Smooth muscle cell (in vitro differentiated cells): ENCODE measurements at regions not wholly inside any gene's neighbourhood (a gene's known extent, or its start where the extent isn't known, plus 50 kb on each side); places are given as distances from the start of the nearest gene placed in this dataset.

Experiments
- DNase-seq: peaks from one replicate; lab custom pipeline; 2025; ENCODE audit not compliant: unreplicated experiment; lab: John Stamatoyannopoulos, UW
- H2AFZ ChIP-seq: fragments of 200-600 bp; sonication (generic); 2 replicates; pipeline ENCODE4 v1.6.0; 2016; ENCODE audit warnings: antibody characterized with exemption, low read depth, mild to moderate bottlenecking
- H3F3A ChIP-seq: fragments of 200-600 bp; sonication (generic); 2 replicates; pipeline ENCODE4 v1.6.0; 2017; ENCODE audit warnings: antibody characterized with exemption, low read depth
- H3K27ac ChIP-seq: fragments of 200-600 bp; sonication (generic); 2 replicates; pipeline ENCODE4 v1.5.1; 2016; ENCODE audit warnings: low read depth, mild to moderate bottlenecking
- H3K27me3 ChIP-seq: fragments of 200-600 bp; sonication (generic); 2 replicates; pipeline ENCODE4 v1.6.1; 2016; ENCODE audit warnings: low read depth, mild to moderate bottlenecking
- H3K36me3 ChIP-seq: fragments of 200-600 bp; sonication (generic); 2 replicates; pipeline ENCODE4 v1.5.1; 2016; ENCODE audit warnings: low read depth
- H3K4me1 ChIP-seq: fragments of 200-600 bp; sonication (generic); 2 replicates; pipeline ENCODE4 v1.5.1; 2016; ENCODE audit warnings: low read depth
- H3K4me2 ChIP-seq: fragments of 200-600 bp; sonication (generic); 2 replicates; pipeline ENCODE4 v1.6.0; 2016; ENCODE audit warnings: mild to moderate bottlenecking
- H3K4me3 ChIP-seq: fragments of 200-600 bp; sonication (generic); 2 replicates; pipeline ENCODE4 v1.5.1; 2016; ENCODE audit warnings: mild to moderate bottlenecking
- H3K79me2 ChIP-seq: fragments of 200-600 bp; sonication (generic); 2 replicates; pipeline ENCODE4 v1.6.0; 2016; ENCODE audit warnings: low read depth, mild to moderate bottlenecking
- H3K9ac ChIP-seq: fragments of 200-600 bp; sonication (generic); 2 replicates; pipeline ENCODE4 v1.6.0; 2016; ENCODE audit warnings: low read depth
- H3K9me3 ChIP-seq: fragments of 200-600 bp; sonication (generic); replicated peaks from 2 replicates; pipeline ENCODE4 v1.5.1; 2016; ENCODE audit warnings: low read depth
- H4K20me1 ChIP-seq: fragments of 200-600 bp; sonication (generic); 2 replicates; pipeline ENCODE4 v1.6.0; 2016; ENCODE audit warnings: low read depth
- CTCF ChIP-seq: fragments of 200-600 bp; sonication (generic); IDR thresholded peaks from 2 replicates; pipeline ENCODE4 v1.5.1; 2017; ENCODE audit warnings: borderline replicate concordance, mild to moderate bottlenecking, antibody characterized with exemption; ENCODE audit not compliant: insufficient read depth, poor library complexity, severe bottlenecking
- WGBS: methylation state at CpG from one replicate; pipeline ENCODE4 v1.1.7; 2016; ENCODE audit warnings: low lambda C conversion rate; 5-methylcytosine and 5-hydroxymethylcytosine counted together

DNA sequence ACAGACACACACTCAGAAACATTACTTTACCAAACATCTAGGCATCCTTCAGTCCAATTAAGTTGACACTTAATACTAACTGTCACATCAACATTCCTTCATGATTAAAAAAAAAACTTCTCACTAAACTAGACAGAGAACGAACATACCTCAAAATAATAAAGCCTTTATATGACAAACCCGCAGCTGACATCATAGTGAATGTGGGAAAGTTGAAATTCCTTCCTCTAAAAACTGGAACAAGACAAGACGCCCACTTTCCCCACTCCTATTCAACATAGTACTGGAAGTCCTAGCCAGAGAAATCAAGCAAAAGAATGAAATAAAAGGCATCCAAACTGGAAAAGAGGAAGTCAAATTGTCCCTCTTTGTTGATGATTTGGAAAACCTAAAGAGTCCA is 96.9 kb upstream of the PPP1R9A start:
- no peaks in the 10 kb centered on the region for H3K27me3 ChIP-seq
- DNase-seq: no peak
- no peak overlapping the region for H3K4me2 ChIP-seq

GRCh38 chr7:94813917-94814316 is 93.5 kb upstream of the PPP1R9A start:
- H3F3A ChIP-seq: no peaks in the 10 kb centered on the region
- no peak overlapping the region for H3K27ac ChIP-seq
- H3K79me2 ChIP-seq: no peaks in the 10 kb centered on the region
- peaks cover 3% of the 10 kb centered on the region for H3K9me3 ChIP-seq
- H3K9ac ChIP-seq: no peak overlapping the region
- no peaks in the 10 kb centered on the region for H3K27me3 ChIP-seq
- H2AFZ ChIP-seq: no peak overlapping the region
- TF ChIP-seq CTCF: no peak
- H4K20me1 ChIP-seq: no peaks in the 10 kb centered on the region
- H3K4me3 ChIP-seq: no peak overlapping the region
- H3K36me3 ChIP-seq: no peaks in the 10 kb centered on the region
- H3K4me2 ChIP-seq: no peak overlapping the region
- WGBS: 74% methylated on average over 3 of the region's 3 CpGs
- DNase-seq: no peak
- no peaks in the 10 kb centered on the region for H3K4me1 ChIP-seq

More for the DNA sequence above, 96.9 kb upstream of the PPP1R9A start:
- H3K36me3 ChIP-seq: no peaks in the 10 kb centered on the region
- no peak overlapping the region for H3K27ac ChIP-seq
- TF ChIP-seq CTCF: no peak
- H3K4me1 ChIP-seq: no peaks in the 10 kb centered on the region
- no peaks in the 10 kb centered on the region for H4K20me1 ChIP-seq
- H3K79me2 ChIP-seq: no peaks in the 10 kb centered on the region
- H3K9me3 ChIP-seq: no peaks in the 10 kb centered on the region
- H3F3A ChIP-seq: no peaks in the 10 kb centered on the region
- H2AFZ ChIP-seq: no peak overlapping the region
- no peak overlapping the region for H3K9ac ChIP-seq
- H3K4me3 ChIP-seq: no peak overlapping the region
- 91% methylated on average over 3 of the region's 3 CpGs for WGBS

- DNase-seq: no peak
- no peaks in the 10 kb centered on the region for H3K4me1 ChIP-seq
- H3K27me3 ChIP-seq: no peaks in the 10 kb centered on the region
- no peaks in the 10 kb centered on the region for H3K79me2 ChIP-seq
- no peaks in the 10 kb centered on the region for H4K20me1 ChIP-seq
- TF ChIP-seq CTCF: no peak
- no peaks in the 10 kb centered on the region for H3F3A ChIP-seq
- H3K4me2 ChIP-seq: no peak overlapping the region
- H3K9ac ChIP-seq: no peak overlapping the region
- no peaks in the 10 kb centered on the region for H3K36me3 ChIP-seq
- no peaks in the 10 kb centered on the region for H3K9me3 ChIP-seq
- no peak overlapping the region for H2AFZ ChIP-seq
- peak overlapping the region; percentile 65 for H3K27ac ChIP-seq
- no peak overlapping the region for H3K4me3 ChIP-seq
These were observed 83.4 kb upstream of the PPP1R9A start for GRCh38 chr7:94823947-94824346.

- no peak overlapping the region for H3K4me2 ChIP-seq
- H3K4me3 ChIP-seq: no peak overlapping the region
- H3K9me3 ChIP-seq: no peaks in the 10 kb centered on the region
- WGBS: 95% methylated on average over 4 of the region's 4 CpGs
- no peak for DNase-seq
- H3F3A ChIP-seq: no peaks in the 10 kb centered on the region
- no peaks in the 10 kb centered on the region for H3K36me3 ChIP-seq
- TF ChIP-seq CTCF: no peak
- no peak overlapping the region for H2AFZ ChIP-seq
- H3K79me2 ChIP-seq: no peaks in the 10 kb centered on the region
- no peaks in the 10 kb centered on the region for H3K27me3 ChIP-seq
- H3K4me1 ChIP-seq: no peaks in the 10 kb centered on the region
- no peaks in the 10 kb centered on the region for H4K20me1 ChIP-seq
- no peak overlapping the region for H3K27ac ChIP-seq
- no peak overlapping the region for H3K9ac ChIP-seq
These were observed 77.4 kb upstream of the PPP1R9A start for GRCh38 chr7:94829987-94830386.
